Thoracic aorta (tissue), 2 donors: ENCODE measurements at regions not wholly inside any gene's neighbourhood (a gene's known extent, or its start where the extent isn't known, plus 50 kb on each side); places are given as distances from the start of the nearest gene placed in this dataset.

Experiments used
- ATAC-seq: fragments of 150-250 bp; one replicate; pipeline ENCODE4 v1.8.0; 2017; ENCODE audit warnings: low read depth; ENCODE audit not compliant: insufficient number of reproducible peaks, low FRiP score
- DNase-seq: peaks from one replicate; pipeline ENCODE4 v3.0.0-alpha.2; 2020; ENCODE audit warnings: low spot score
- H3K27ac ChIP-seq, 2 donors: fragments of 200-600 bp; sonication (generic); 1 replicate in 1 of 2; 2 replicates in 1 of 2; pipeline ENCODE4 v1.5.1; 2016; ENCODE audit warnings: mild to moderate bottlenecking in 2 of 2, moderate library complexity in 2 of 2
- H3K27me3 ChIP-seq: fragments of 200-600 bp; sonication (generic); replicated peaks from 2 replicates; pipeline ENCODE4 v1.6.0; 2016; ENCODE audit warnings: mild to moderate bottlenecking; ENCODE audit not compliant: insufficient read depth
- H3K36me3 ChIP-seq: fragments of 200-600 bp; sonication (generic); one replicate; pipeline ENCODE4 v1.5.1; 2016
- H3K4me1 ChIP-seq, 2 donors: fragments of 200-600 bp; sonication (generic); 1 replicate in 1 of 2; 2 replicates in 1 of 2; pipeline versions ENCODE4 v1.5.1 to v1.6.0; 2016; ENCODE audit warnings: low read depth in 2 of 2, mild to moderate bottlenecking in 1 of 2; ENCODE audit not compliant: control insufficient read depth in 1 of 2
- H3K4me3 ChIP-seq: fragments of 200-600 bp; sonication (generic); 2 replicates; pipeline ENCODE4 v1.5.1; 2016; ENCODE audit warnings: mild to moderate bottlenecking
- H3K9me3 ChIP-seq: fragments of 200-600 bp; sonication (generic); 2 replicates; pipeline ENCODE4 v1.5.1; 2016
- CTCF ChIP-seq: fragments of 200-600 bp; sonication (generic); IDR thresholded peaks from one replicate; pipeline ENCODE4 v1.5.1; 2019; ENCODE audit warnings: antibody characterized with exemption

- no peaks in the 10 kb centered on the region for H3K27me3 ChIP-seq
- no peak overlapping the region for H3K4me3 ChIP-seq
- TF ChIP-seq CTCF = no peak
- no peak for DNase-seq
- H3K27ac ChIP-seq = no peak overlapping the region
- no peaks in the 10 kb centered on the region for H3K36me3 ChIP-seq
- H3K9me3 ChIP-seq = no peaks in the 10 kb centered on the region
- no peak for ATAC-seq
- peaks cover 0 to 9% of the 10 kb centered on the region in 2 donors for H3K4me1 ChIP-seq
These were observed 72.0 kb upstream of the MSX1 start for GRCh38 chr4:4787421-4787820.

- H3K27ac ChIP-seq = no peak overlapping the region
- H3K9me3 ChIP-seq = no peaks in the 10 kb centered on the region
- DNase-seq = no peak
- H3K27me3 ChIP-seq = no peaks in the 10 kb centered on the region
- no peaks in the 10 kb centered on the region for H3K36me3 ChIP-seq
- H3K4me1 ChIP-seq = no peaks in the 10 kb centered on the region
- TF ChIP-seq CTCF = no peak
- no peak for ATAC-seq
- H3K4me3 ChIP-seq = no peak overlapping the region
These were observed 75.1 kb upstream of the MSX1 start for GRCh38 chr4:4784379-4784778.

- Histone ChIP-seq H3K27ac (no peak overlapping the region), H3K27me3 (no peaks in the 10 kb centered on the region), H3K9me3 (no peaks in the 10 kb centered on the region), H3K36me3 (no peaks in the 10 kb centered on the region), H3K4me1 (no peaks in the 10 kb centered on the region), H3K4me3 (no peak overlapping the region)
- TF ChIP-seq CTCF = no peak
- no peak for DNase-seq
- ATAC-seq = no peak
These were observed 75.6 kb upstream of the MSX1 start for GRCh38 chr4:4783847-4784246.

GRCh38 chr4:4782969-4783368 is 76.5 kb upstream of the MSX1 start:
- Histone ChIP-seq H3K4me3 (no peak overlapping the region), H3K27ac (no peak overlapping the region), H3K27me3 (no peaks in the 10 kb centered on the region), H3K4me1 (no peaks in the 10 kb centered on the region), H3K9me3 (no peaks in the 10 kb centered on the region), H3K36me3 (no peaks in the 10 kb centered on the region)
- no peak for TF ChIP-seq CTCF
- ATAC-seq (no peak), DNase-seq (no peak)

- Histone ChIP-seq H3K27me3 (no peaks in the 10 kb centered on the region), H3K9me3 (no peaks in the 10 kb centered on the region), H3K36me3 (no peaks in the 10 kb centered on the region), H3K4me1 (no peaks in the 10 kb centered on the region), H3K4me3 (no peak overlapping the region), H3K27ac (no peak overlapping the region)
- DNase-seq (no peak), ATAC-seq (no peak)
- no peak for TF ChIP-seq CTCF
These were observed 77.3 kb upstream of the MSX1 start for GRCh38 chr4:4781936-4782707.
